ENCODE measurements at regions not wholly inside any gene's neighbourhood (a gene's known extent, or its start where the extent isn't known, plus 50 kb on each side); places are given as distances from the start of the nearest gene placed in this dataset.

GRCh38 chr13:97802213-97802612 is 151.3 kb upstream of the IPO5 start:
- H3K79me2 ChIP-seq (ENCODE audit: insufficient read depth, low read length) = no peaks in the 10 kb centered on the region
- no peak overlapping the region for H3K27ac ChIP-seq (ENCODE audit: low read depth, low read length, poor library complexity, severe bottlenecking)
- H3K27me3 ChIP-seq (ENCODE audit: insufficient read depth, low read length) = no peaks in the 10 kb centered on the region; the same call in 1 of the 2 replicates
- TF ChIP-seq EZH2 (IDR thresholded peaks at IDR 0.05; ENCODE audit: borderline replicate concordance, low read length) (no peak), CTCF (IDR thresholded peaks at IDR 0.05; ENCODE audit: low read length) (no peak)
- no peaks in the 10 kb centered on the region for H3K9me2 ChIP-seq (ENCODE audit: low read depth, low read length)
- H4K20me1 ChIP-seq (ENCODE audit: insufficient read depth, low read length) = no peaks in the 10 kb centered on the region
- no peaks in the 10 kb centered on the region for H3F3A ChIP-seq (ENCODE audit: insufficient read depth, low read length)
- H3K9me3 ChIP-seq (ENCODE audit: low read length) = no peaks in the 10 kb centered on the region
- H2AFZ ChIP-seq (ENCODE audit: low read length) = no peak overlapping the region
- H3K4me2 ChIP-seq (ENCODE audit: low read length) = no peak overlapping the region
- no peak overlapping the region for H3K4me3 ChIP-seq (ENCODE audit: low read depth, low read length, poor library complexity, severe bottlenecking)
- H3K36me3 ChIP-seq (ENCODE audit: insufficient read depth, low read length) = no peaks in the 10 kb centered on the region
- no peaks in the 10 kb centered on the region for H3K4me1 ChIP-seq (ENCODE audit: insufficient read depth, low read length, severe bottlenecking)
- H3K9ac ChIP-seq (ENCODE audit: low read length) = no peak overlapping the region

- no peak overlapping the region for H3K4me2 ChIP-seq (ENCODE audit: low read length)
- H3K27me3 ChIP-seq (ENCODE audit: insufficient read depth, low read length) = no peaks in the 10 kb centered on the region; the same call in 1 of the 2 replicates
- no peak overlapping the region for H2AFZ ChIP-seq (ENCODE audit: low read length)
- H4K20me1 ChIP-seq (ENCODE audit: insufficient read depth, low read length) = no peaks in the 10 kb centered on the region
- H3K9me2 ChIP-seq (ENCODE audit: low read depth, low read length) = no peaks in the 10 kb centered on the region
- H3K9me3 ChIP-seq (ENCODE audit: low read length) = no peaks in the 10 kb centered on the region
- no peak overlapping the region for H3K27ac ChIP-seq (ENCODE audit: low read depth, low read length, poor library complexity, severe bottlenecking)
- H3K79me2 ChIP-seq (ENCODE audit: insufficient read depth, low read length) = no peaks in the 10 kb centered on the region
- no peaks in the 10 kb centered on the region for H3F3A ChIP-seq (ENCODE audit: insufficient read depth, low read length)
- H3K36me3 ChIP-seq (ENCODE audit: insufficient read depth, low read length) = no peaks in the 10 kb centered on the region
- no peaks in the 10 kb centered on the region for H3K4me1 ChIP-seq (ENCODE audit: insufficient read depth, low read length, severe bottlenecking)
- no peak overlapping the region for H3K4me3 ChIP-seq (ENCODE audit: low read depth, low read length, poor library complexity, severe bottlenecking)
- TF ChIP-seq CTCF (IDR thresholded peaks at IDR 0.05; ENCODE audit: low read length) (no peak), EZH2 (IDR thresholded peaks at IDR 0.05; ENCODE audit: borderline replicate concordance, low read length) (no peak)
- no peak overlapping the region for H3K9ac ChIP-seq (ENCODE audit: low read length)
Observed at GRCh38 chr13:97809576-97809975, 143.9 kb upstream of the IPO5 start.

GRCh38 chr13:97810152-97810551 is 143.3 kb upstream of the IPO5 start:
- TF ChIP-seq CTCF (IDR thresholded peaks at IDR 0.05; ENCODE audit: low read length) = peak; percentile 55
- TF ChIP-seq EZH2 (IDR thresholded peaks at IDR 0.05; ENCODE audit: borderline replicate concordance, low read length) = no peak
- Histone ChIP-seq H2AFZ (ENCODE audit: low read length) (no peak overlapping the region), H3K9ac (ENCODE audit: low read length) (no peak overlapping the region), H3K4me1 (ENCODE audit: insufficient read depth, low read length, severe bottlenecking) (no peaks in the 10 kb centered on the region), H3K27me3 (ENCODE audit: insufficient read depth, low read length) (no peaks in the 10 kb centered on the region; the same call in 1 of the 2 replicates), H3K27ac (ENCODE audit: low read depth, low read length, poor library complexity, severe bottlenecking) (no peak overlapping the region), H3K79me2 (ENCODE audit: insufficient read depth, low read length) (no peaks in the 10 kb centered on the region), H3K9me3 (ENCODE audit: low read length) (no peaks in the 10 kb centered on the region), H3K36me3 (ENCODE audit: insufficient read depth, low read length) (no peaks in the 10 kb centered on the region), H3K4me3 (ENCODE audit: low read depth, low read length, poor library complexity, severe bottlenecking) (no peak overlapping the region), H3F3A (ENCODE audit: insufficient read depth, low read length) (no peaks in the 10 kb centered on the region), H3K4me2 (ENCODE audit: low read length) (no peak overlapping the region), H3K9me2 (ENCODE audit: low read depth, low read length) (no peaks in the 10 kb centered on the region), H4K20me1 (ENCODE audit: insufficient read depth, low read length) (no peaks in the 10 kb centered on the region)

All from OCI-LY1 (cell line).